LNCAP (cell line): ENCODE measurements at regions not wholly inside any gene's neighbourhood (a gene's known extent, or its start where the extent isn't known, plus 50 kb on each side); places are given as distances from the start of the nearest gene placed in this dataset.

Source experiments
- CTCF ChIP-seq: fragments of 450-650 bp; IDR thresholded peaks from 2 replicates; pipeline ENCODE4 v1.5.1; 2017; ENCODE audit warnings: mild to moderate bottlenecking

DNA sequence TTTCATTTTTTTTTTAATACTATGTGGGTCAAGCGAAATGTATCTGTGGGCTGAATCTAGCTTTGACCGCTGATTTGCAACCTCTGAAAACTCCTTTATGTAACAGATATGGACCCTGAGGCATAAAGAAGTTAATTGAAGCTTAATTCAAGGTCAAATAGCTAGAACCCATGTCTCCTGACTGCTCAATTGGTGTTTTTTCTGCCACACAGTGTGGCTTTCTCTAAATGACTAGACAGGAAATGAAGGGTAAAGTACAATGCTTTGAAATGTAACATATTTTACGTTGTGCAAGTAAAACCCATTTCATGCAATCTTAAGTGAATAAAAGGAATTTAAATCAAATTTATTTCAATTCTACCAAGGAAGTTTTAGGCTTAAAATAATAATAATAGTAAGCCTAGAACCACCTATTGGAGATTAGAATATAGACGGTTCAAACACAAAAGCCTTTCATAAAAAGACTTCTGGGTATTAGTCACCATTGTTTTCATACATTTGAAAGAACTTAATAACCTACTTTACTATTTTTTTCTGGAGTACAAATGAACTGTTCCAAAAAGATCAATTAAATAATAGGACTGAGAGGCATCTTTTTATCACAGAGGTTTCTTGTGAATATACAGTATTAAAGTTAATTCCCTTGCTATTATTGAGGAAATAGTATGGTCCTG is 279.8 kb downstream of the EPHA7 start:
- no peak for TF ChIP-seq CTCF

DNA sequence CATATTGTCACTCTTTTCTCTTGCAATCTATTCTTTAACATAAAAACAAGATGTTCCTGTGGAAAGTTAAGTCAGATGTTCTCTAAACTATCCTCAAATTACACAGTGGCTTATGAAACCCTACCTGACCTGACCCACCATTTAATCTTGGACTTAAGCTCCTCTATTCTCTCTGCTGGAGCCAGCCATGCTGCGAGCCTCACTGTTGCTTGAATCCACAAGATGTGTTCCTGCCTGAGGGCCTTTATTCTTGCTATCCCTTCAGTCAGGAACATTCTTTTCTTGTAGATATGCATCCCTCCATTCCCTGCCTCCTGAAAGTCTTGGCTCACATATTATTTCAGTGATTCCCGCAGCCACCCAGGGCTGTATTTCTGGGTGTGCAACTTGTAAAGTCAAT is 283.2 kb downstream of the EPHA7 start:
- no peak for TF ChIP-seq CTCF

GRCh38 chr6:93124006-93124632 is 295.2 kb downstream of the EPHA7 start:
- TF ChIP-seq CTCF: no peak

- TF ChIP-seq CTCF: no peak
Observed at GRCh38 chr6:93123585-93123984, 295.8 kb downstream of the EPHA7 start.

GRCh38 chr6:93120154-93120742 is 299.1 kb downstream of the EPHA7 start:
- TF ChIP-seq CTCF: no peak

GRCh38 chr6:93105907-93106306 is 313.5 kb downstream of the EPHA7 start:
- TF ChIP-seq CTCF: no peak

- no peak for TF ChIP-seq CTCF
Observed at GRCh38 chr6:93105017-93105416, 314.3 kb downstream of the EPHA7 start.
